Stimulated activated naive CD8-positive, alpha-beta T cell treated with anti-CD3 and anti-CD28 coated beads, Interleukin-15, Interleukin-2, amounts not matched to agents 100 U/mL and 50 U/mL, for 24 hours (primary cell): ENCODE measurements at regions not wholly inside any gene's neighbourhood (a gene's known extent, or its start where the extent isn't known, plus 50 kb on each side); places are given as distances from the start of the nearest gene placed in this dataset.
"Not testable (repeated sequence)": the region's sequence is repeated elsewhere in the genome, so short reads cannot be mapped to it uniquely, and the experiment has no call there.

Source experiments
- ATAC-seq: fragments of 150-1000 bp; cut with Tn5 transposase; one replicate; pipeline ENCODE4 v1.10.0; 2021
- DNase-seq: peaks from one replicate; pipeline ENCODE4 v3.0.0; 2021

DNA sequence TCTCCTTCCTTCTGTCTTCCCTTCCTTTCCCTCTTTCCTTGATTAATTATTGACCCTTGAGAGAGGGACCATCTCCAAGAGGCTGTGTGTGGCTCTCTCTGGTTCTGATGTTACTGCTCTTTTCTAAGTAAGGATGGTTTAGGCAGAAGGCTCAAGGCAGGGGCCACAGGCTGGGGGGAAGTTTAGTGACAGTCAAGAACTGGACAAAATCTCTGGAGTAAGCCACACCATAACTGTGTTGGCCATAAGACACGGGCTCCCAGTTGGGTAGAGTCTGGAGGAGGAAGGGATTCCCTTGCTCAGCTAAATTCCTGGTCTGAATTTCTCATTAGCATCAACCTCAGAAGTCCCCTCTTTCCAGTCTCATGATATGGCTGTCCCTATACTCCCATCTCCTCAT is 74.7 kb downstream of the BUD13 start:
- ATAC-seq, result no peak

DNA sequence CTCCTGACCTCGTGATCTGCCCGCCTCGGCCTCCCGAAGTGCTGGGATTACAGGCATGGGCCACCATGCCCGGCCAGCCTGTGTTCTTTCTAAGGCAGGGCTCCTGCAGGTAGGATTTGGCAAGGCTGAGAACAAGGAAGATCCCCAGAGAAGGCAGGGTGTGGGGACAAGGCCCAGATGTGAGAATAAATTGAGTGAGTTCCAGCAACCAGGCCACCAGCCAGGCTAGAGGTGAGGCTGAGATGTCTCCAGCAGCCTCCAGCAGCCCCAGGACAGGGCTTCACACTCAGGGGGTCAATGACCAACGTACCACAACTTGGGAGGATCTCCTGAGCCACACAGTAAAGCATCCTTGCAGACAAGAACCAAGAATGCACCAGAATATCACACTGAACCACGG is 75.1 kb downstream of the BUD13 start:
- ATAC-seq, result no peak
- no peak for DNase-seq

More for the DNA sequence above, 74.7 kb downstream of the BUD13 start:
- DNase-seq, result no peak

DNA sequence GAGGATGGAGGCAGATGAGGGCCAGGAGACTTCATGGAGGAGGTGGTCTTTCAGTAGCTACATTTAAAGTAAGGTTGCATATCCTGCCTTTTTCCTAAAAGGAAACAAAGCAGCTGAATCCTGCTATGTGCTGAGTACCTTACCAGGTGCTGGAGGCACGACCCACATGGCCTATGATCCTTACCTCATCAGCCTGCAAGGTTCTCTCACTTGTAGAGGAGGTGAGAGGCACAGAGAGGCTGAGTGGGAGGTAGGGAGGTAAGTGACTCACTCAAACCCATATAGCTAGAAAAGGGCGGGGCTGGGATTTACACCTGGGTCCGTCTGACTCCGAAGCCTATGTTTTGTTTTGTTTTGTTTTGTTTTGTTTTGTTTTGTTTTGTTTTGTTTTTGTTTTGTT is 75.8 kb downstream of the BUD13 start:
- DNase-seq (no peak), ATAC-seq (no peak)

DNA sequence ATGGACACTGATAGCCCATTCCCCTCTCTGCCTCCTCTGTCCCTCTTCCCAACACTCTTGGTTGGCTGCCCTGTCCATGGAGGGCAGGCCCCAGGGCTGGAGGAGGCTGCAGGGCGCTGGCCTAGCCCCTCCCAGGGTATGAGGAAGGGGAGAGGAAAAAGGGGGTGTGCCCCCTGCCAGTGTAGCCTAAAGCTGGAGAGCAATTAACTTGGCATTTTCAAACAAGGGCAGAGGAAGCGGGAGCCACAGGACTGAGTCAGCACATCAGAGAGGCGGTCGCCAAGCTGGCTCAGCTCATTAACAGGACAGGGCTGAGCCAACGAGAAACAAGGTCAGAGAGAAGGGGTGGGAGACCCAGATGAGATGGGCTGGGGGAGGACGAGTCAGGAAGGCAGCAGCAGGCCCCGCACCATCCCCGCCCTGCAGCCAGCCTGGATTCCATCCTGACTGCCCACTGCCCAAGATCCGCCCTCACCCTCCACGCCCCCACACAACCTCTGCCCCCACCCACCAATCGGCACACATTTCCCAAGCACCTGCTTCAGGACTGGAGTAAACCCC is 76.3 kb downstream of the BUD13 start:
- ATAC-seq (no peak), DNase-seq (no peak)

DNA sequence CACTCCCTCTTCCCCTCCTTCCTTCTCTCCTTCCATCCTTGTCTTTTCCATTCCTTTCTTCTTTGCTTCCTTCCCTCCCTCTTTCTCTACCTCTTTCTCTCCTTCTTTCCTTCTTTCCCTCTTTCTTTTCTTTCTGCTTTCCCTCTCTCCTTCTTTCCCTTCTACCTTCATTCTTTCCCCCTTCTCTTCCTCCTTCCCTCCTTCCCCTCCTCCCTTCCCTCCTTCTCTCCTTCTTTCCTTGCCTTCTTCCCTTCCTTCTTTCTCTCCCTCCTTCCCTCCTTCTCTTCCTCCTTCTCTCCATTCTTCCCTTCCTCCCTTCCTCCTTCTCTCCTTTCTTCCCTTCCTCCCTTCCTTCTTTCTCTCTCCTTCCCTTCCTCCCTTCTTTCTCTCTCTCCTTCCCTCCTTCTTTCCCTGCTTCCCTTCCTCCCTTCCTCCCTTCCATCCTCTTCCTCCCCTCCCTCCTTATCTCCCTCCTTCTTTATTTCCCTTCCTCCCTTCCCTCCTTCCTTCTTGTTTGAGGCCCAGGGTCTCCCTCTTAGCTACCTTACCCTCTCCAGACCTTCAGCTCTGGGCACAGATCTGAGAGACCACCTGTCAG is 77.0 kb downstream of the BUD13 start:
- ATAC-seq (no peak), DNase-seq (no peak)

DNA sequence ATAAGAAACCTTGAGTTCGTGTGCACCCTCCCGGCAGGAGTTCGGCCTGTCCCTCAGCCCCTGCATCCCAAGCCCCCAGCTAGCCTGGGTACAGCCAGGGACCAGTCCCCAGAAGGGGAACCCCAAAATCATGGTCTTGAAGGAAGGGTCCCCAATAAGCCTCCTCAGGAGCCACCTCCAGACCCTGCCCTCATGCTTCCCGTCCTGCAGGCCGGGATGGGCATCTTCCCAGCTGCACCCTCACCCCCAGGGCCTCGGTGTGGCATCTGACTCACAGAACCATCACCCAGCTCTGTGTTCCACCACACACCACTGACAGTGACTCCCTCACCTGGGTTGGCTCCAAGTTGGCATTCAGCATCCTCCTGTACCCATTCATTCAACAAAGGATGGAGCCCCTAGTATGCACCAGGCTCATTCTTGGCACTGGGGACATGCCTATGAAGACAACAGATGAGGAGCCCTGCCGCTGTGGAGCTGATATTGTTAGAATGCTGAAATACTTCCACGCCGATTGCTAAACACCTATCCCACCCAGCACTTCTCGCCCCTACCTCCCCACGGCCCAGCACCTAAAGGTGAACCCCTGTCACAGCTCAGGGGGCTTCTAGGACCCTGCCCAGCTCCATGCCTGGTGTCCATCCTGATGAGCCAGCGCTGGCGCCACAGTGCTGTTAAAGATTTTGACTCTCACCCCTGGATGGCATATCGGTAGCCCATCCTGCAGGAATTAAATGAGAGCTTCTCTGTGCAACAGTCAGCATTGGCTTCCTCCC is 77.8 kb downstream of the BUD13 start:
- DNase-seq (no peak), ATAC-seq (no peak)

DNA sequence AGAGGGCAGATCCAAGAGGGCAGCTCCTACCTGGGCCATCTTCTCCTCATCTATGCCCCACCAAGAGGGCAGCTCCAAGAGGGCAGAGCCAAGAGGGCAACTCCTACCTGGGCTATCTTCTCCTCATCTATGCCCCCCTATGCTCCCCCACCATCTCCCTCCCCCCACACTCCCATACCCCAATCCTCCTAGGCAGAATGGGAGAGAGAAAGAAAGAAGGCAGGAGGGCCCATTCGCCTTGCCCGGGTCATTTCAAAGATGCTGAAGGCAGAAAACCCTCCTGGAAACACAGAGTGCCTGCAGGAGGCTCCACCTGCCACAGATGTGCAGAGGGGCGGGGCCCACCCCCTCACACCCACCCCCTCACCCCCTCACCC is 78.5 kb downstream of the BUD13 start:
- no peak for DNase-seq
- ATAC-seq, result no peak

DNA sequence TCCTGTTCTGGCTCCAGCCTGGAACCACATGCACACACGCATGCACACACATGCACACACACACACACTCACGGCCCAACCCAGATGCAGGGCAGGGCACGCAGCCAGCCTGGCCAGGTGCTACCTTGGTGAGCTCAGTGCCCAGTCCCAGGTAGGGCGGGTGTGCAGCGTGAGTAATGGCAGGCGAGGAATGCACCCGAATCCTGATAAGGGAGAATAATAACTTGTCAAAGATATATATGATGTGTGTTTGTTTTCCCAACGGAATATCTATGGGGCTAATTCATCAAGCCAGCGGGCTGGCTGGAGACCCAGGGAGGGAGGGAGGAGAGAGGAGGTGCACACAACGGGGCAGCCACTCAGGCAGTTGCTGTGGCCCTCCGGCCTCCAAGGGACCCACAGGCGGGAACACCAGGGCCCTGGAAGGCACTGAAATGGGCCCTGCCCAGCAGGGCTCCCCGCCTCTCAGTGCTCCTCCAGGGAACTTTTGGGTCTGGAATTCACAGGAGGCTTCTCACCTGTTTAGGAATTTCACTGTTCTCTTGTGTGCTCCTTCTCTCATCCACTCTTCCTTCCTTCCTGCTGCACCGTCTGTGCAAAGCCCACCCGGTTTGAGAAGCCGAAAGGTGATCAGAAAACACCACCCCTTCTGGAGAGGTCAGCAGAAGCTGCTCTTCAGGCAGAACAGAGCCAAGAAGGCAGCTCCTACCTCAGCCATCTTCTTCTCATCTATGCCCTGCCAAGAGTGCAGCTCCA is 79.0 kb downstream of the BUD13 start:
- no peak for DNase-seq
- no peak for ATAC-seq

DNA sequence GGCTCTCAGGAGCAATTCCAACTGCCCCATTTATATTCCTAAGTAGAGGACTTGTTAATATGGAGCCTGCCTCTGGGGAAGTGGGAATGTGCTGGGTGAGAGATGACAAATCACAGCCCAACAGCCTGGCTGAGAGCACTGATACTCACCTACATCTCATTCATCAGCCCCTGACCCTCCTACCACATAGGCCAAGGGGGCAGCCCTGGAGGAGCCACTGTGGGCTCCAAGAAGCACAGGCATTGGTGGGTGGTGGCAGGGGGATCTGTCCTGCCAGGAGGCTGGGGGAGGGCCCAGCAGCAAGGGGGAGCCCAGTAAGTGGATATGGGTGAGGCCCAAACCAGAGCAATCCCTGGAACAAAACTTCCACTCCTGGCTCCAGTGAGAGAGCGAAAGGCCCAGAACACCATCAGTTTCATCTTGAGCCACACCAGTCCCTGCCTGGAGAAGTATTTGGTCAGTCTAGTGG is 79.7 kb downstream of the BUD13 start:
- DNase-seq, result no peak
- no peak for ATAC-seq

DNA sequence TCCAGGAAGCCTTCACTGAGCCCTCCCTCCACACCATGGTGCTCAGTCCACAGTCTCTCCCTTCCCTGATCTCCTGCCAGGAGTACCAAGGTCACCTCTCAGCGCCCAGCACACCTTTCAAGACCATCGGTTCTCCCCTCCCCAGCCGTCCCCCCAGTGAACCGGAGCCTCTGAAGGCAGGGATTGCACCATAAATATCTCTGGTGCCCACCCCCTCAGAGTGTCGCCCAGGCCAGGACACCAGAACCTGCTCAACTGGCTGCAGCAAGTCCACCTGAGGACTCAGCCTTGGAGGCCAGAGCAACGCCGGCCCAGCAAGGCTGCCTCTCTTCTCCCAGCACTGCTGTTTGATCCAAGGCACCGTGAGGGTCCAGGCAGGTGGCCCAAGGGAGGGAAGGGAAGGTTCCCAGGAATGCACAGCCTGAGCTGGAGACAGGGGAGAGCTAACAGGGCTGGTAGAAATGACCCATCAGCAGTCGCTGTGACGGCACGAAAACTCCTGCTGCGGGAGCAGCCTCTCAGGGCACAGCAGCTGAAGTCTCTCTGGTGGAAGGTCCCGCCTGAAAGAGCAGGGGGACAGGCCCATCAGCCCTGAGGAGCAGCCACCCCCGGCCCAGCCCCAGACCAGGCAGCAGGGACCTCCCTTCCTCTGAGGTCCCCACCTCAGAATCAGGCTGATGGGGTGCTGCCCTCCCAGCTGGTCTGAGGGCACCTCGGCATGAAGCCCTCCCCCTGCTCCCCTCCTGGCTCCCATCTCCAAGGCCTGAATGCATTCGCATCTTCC is 80.3 kb downstream of the BUD13 start:
- DNase-seq (no peak), ATAC-seq (no peak)

DNA sequence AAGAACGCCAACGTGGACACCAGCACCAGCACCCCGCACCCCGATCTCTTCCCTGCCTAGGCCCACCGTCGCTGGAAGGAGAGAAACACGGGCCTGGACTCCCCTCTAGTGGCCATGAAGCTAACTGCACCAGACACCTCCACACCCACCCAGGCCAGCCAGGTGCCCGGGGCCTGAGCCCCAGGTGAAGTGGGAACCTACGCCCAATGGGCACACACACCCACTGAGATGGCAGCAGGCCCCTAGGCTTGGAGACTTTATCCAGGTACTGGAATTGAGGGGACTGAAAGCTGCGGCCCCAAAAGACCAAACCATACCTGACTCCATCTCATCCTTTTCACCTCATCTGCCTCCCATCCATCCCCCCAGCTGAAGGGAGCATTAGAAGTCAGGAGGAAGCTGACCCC is 81.0 kb downstream of the BUD13 start:
- ATAC-seq (peak; percentile 58), DNase-seq (peak; percentile 64)

DNA sequence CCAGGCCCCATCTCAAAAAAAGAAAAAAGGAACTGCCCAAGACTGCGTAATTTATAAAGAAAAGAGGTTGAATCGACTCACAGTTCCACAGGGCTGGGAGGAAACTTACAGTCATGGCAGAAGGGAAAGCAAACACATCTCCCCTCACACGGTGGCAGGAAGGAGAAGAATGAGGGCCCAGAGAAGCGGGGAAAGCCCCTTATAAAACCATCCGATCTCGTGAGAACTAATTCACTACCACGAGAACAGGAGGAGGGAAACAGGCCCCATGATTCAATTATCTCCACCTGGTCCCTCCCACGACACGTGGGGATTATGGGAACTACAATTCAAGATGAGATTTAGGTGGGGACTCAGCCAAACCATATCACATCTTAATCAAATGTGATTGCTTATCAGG is 82.2 kb downstream of the BUD13 start:
- ATAC-seq (no peak), DNase-seq (no peak)

DNA sequence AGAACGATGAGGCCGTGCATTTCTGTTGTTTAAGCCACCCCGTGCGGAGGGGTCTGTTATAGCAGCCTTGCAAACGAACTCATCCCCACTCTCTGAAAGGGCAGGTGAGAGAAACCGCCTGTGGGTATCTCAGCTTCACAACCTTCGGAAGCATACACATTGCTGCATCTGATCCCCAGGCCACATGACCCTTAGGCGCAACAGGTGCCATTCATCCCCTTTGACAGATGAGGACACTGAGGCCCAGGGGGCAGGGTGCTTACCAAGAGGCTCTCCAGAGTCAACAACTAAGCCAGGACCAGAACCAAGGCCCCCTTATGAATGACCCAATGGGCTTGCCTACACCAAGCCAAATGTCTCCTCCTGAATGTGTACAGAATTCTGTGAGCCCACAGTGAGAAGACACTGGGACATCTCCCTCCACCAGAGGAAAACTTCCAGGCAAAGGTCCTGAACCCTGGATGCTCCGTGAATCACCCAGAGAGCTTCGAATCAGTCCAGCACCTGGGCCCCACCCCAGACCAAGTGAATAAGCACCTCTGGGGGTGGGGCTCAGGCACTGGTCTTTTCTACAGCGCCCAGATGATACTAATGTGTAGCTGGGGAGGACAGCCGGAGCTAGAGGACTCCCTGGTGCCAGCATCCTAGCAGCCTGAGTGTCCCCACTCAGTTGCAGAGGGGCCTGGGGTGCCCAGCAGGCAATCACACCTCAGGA is 83.2 kb downstream of the BUD13 start:
- ATAC-seq (no peak), DNase-seq (no peak)

DNA sequence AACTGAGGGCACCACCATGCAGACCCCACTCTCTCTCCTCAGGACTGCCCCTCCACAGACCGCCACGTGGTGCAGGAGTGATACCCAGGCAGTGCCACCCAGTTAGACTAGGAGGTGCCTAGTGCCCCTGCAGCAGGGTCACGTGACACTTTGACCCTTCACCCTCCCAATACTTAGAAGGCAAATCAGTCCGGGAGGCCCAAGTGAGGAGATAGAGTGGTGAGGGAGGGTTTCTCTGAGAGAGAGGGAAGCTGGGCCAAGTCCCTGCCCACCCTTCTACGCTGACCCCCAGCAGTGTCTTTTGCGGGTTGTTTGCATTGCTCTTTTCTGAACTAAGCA is 84.6 kb downstream of the BUD13 start:
- no peak for ATAC-seq
- no peak for DNase-seq

DNA sequence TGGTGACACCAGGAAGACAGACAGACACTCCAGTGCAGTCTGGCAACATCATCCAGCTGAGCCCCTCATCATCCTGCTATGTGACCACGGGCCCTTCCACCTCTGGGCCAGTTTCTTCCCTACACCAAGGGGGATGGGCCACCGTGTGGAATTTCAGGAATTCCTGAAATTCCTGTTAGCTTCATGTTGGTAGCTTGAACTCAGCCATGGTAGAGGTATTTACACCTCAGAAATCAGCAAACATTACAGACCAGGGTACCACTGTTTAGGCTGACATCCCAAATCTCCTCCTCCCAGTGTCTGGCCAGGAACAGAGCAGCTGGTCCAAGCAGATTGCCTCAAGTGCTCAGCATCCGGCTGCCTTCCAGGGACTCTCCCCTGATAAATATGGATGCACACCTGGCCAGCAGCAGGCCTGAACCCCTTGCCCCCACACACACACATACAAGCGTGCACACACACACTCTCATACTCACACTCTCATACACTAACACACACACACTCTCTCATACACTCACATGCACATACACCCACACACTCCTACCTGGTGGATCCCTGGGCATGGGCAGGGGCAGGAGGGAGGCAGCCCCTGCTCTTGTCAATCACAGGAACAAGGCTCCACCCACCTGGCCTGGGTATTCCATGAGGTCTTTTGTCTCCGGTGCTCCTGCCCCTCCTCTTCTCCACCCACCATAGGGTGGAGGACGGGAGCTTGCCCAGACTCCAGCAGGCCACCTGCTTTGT is 85.2 kb downstream of the BUD13 start:
- DNase-seq, result no peak
- ATAC-seq, result no peak

DNA sequence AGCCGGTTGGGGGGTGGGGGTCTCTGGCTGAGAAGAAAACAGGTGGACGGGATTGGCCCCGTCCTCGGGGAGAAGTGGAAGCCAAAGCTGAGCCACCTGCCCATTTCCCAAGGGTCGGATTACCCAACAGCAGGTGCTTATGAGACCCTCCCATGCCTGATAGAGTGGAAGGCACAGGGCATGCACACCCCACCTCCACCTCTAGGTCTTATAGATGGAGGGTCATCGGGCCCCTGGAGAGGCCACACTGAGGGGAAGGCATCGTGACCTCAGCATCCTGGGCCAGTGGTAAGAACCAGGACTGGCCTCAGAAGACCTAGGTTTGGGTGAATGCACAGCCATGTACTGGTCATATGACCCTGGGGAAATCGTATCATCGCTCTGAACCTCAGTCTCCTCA is 85.9 kb downstream of the BUD13 start:
- DNase-seq (no peak), ATAC-seq (no peak)

DNA sequence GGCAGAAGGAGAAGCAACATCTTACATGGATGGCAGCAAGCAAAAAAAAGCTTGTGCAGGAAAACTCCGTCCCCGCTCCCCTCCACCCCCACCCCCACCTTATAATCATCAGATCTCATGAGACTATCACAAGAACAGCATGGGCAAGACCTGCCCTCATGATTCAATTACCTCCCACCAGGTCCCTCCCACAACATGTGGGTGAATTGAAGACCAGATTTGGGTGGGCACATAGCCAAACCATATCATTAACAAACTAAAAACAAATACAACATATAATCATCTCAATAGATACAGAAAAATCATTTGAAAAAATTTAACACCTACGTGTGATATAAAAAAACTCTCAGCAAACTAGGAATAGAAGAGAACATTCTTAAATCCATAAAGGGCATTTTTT is 88.8 kb downstream of the BUD13 start:
- ATAC-seq, result no peak

DNA sequence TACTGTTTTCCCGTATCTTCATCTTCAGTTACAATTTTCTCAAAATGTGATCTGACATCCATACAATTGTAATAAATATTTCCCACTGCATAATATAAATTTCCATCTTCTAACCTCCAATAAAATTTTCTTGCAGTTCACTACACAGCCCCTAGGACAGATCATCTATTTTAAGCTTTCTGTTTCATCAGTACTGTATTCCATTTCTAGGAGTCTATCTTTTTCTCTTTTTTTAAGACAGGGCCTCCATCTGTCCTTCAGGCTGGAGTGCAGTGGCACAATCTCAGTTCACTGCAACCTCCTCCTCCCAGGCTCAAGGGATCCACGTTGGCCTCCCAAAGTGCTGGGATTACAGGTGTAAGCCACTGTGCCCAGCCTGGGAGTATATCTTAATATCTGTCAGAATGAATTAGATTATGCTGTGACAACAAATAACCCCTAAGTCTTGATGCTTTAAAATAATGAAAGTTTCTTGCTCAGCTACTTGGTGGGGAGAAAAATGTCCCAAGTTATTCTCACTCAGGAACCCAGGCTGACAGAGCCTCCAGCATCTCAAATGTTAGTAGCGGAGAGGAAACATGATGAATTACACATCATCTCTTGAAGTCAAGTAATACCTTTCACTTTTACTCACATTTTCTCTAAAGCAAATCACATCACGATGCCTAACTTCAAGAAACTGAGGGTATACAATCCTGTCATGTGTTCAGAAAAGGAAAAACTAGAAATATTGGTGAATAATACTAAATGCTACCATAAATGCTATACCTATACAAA is 92.2 kb downstream of the BUD13 start:
- DNase-seq, result no peak
- no peak for ATAC-seq

More for the DNA sequence above, 88.8 kb downstream of the BUD13 start:
- no peak for DNase-seq

DNA sequence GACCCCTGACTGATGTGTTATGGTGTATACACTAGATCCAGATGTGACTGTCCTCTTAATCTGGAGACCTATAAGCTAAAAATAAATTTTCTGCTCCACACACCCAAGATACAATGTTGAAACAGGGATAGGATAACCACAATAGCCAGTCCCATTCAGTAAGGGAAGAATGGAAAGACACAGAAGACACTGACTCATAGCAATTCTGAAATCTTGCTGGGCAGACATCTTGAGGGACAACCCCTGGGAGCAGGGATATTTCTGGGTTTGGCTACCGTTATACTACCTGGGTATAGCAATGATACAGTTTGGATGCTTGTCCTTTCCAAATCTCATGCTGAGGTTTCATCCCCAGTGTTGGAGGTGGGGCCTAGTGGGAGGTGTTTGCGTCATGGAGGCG is 93.9 kb downstream of the BUD13 start:
- no peak for ATAC-seq
- no peak for DNase-seq

DNA sequence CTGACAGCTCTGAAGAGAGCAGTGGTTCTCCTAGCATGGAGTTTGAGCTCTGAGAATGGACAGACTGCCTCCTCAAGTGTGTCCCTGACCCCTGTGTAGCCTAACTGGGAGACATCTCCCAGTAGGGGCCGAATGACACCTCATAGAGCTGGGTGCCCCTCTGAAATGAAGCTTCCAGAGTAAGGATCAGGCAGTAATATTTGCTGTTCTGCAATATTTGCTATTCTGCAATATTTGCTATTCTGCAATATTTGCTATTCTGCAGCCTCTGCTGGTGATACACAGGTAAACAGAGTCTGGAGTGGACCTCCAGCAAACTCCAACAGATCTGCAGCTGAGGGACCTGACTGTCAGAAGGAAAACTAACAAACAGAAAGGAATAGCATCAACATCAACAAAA is 105.5 kb downstream of the BUD13 start:
- ATAC-seq, DNase-seq: not testable (repeated sequence)
